Adrenal gland (tissue), 5 donors: ENCODE measurements at regions not wholly inside any gene's neighbourhood (a gene's known extent, or its start where the extent isn't known, plus 50 kb on each side); places are given as distances from the start of the nearest gene placed in this dataset.

Experiments used
- CTCF ChIP-seq, 6 experiments: fragments of 450-650 bp in 4 of 6; fragments of 200-600 bp in 2 of 6; sonication (generic) in 1 of 6; IDR thresholded peaks; 1 replicate in 5 of 6; 2 replicates in 1 of 6; pipeline versions ENCODE4 v1.5.1 to v1.8.0; 2016 to 2021; ENCODE audit warnings: antibody characterized with exemption in 6 of 6, mild to moderate bottlenecking in 2 of 6, moderate library complexity in 1 of 6
- POLR2A ChIP-seq, 2 donors: fragments of 450-650 bp; IDR thresholded peaks; one replicate each; pipeline ENCODE4 v1.6.1; 2017; ENCODE audit warnings: antibody characterized with exemption in 2 of 2, mild to moderate bottlenecking in 2 of 2, moderate library complexity in 1 of 2
- donor health status: DM: no; HTN: no; CAD: no.

DNA sequence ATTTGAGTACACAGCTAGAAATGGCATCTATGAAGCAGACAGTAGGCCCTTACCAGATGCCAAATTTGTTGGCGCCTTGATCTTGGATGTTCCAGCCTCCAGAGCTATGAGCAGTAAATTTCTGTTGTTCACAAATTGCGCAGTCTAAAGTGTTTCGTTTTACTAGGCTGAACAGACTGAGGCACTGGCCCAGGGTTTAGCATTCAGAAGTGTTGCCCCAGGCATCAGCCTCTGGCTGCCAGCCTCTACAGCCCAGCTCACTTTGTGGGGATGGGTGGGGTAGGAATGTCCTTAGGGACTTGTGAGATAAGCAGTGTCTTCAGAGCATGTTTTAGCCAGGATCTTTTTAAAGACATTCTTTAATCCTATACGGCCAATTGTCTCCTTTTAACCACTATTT lies 51.5 kb upstream of the MGAT5 start:
- TF ChIP-seq POLR2A (IDR thresholded peaks at IDR 0.05) (no peak), CTCF (IDR thresholded peaks at IDR 0.05) (no peak)
